ENCODE measurements at regions not wholly inside any gene's neighbourhood (a gene's known extent, or its start where the extent isn't known, plus 50 kb on each side); places are given as distances from the start of the nearest gene placed in this dataset.

GRCh38 chr4:92035666-92036065, 268.1 kb upstream of the GRID2 start:
- DNase-seq (ENCODE audit: low spot score) (no peak), ATAC-seq (peak; percentile 44)
- ChIA-PET POLR2A (no interaction called here), CTCF (interaction anchor here (1.0 kb wide), 1 partner anchor 22 kb away, joined by 3 read pairs; no protein-coding TSS in a partner anchor)
- Mint-ChIP-seq H3K9me3 (peaks cover 31% of the 10 kb centered on the region), H3K27ac (peak overlapping the region; percentile 68; the same call in 1 of the 2 replicates), H3K36me3 (peaks cover 27% of the 10 kb centered on the region), H3K4me1 (peaks cover 24% of the 10 kb centered on the region), H3K27me3 (ENCODE audit: low read depth) (no peaks in the 10 kb centered on the region; the same call in 1 of the 2 replicates), H3K4me3 (no peak overlapping the region)
- TF ChIP-seq, protein P1, sequence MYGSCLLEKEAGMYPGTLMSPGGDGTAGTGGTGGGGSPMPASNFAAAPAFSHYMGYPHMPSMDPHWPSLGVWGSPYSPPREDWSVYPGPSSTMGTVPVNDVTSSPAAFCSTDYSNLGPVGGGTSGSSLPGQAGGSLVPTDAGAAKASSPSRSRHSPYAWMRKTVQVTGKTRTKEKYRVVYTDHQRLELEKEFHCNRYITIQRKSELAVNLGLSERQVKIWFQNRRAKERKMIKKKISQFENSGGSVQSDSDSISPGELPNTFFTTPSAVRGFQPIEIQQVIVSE (CRISPR knock-in tag; IDR thresholded peaks at IDR 0.05; ENCODE audit: borderline replicate concordance), result no peak
- TF ChIP-seq USF1 (CRISPR knock-in tag; IDR thresholded peaks at IDR 0.05) (no peak), KAT7 (CRISPR knock-in tag; IDR thresholded peaks at IDR 0.05; ENCODE audit: borderline replicate concordance) (no peak), ZNF138 (CRISPR knock-in tag; conservative IDR thresholded peaks at IDR 0.05) (no peak), USF2 (CRISPR knock-in tag; IDR thresholded peaks at IDR 0.05) (no peak), CREB1 (CRISPR knock-in tag; IDR thresholded peaks at IDR 0.05) (no peak), ZNF416 (CRISPR knock-in tag; IDR thresholded peaks at IDR 0.05) (no peak), TCF7 (CRISPR knock-in tag; IDR thresholded peaks at IDR 0.05; ENCODE audit: low read depth) (no peak), ATF1 (CRISPR knock-in tag; IDR thresholded peaks at IDR 0.05) (no peak), ZBTB21 (CRISPR knock-in tag; IDR thresholded peaks at IDR 0.05; ENCODE audit: borderline replicate concordance) (no peak), ZNF423 (CRISPR knock-in tag; IDR thresholded peaks at IDR 0.05) (no peak), HMGXB4 (CRISPR knock-in tag; IDR thresholded peaks at IDR 0.05) (no peak), RORB (CRISPR knock-in tag; IDR thresholded peaks at IDR 0.05) (no peak), NR3C1 (CRISPR knock-in tag; conservative IDR thresholded peaks at IDR 0.05; ENCODE audit: low read depth) (no peak), E2F5 (CRISPR knock-in tag; IDR thresholded peaks at IDR 0.05) (no peak), NFATC4 (CRISPR knock-in tag; IDR thresholded peaks at IDR 0.05) (no peak)

GRCh38 chr4:92045718-92046117, 258.0 kb upstream of the GRID2 start:
- no peaks in the 10 kb centered on the region for H3K36me3 Mint-ChIP-seq
- H3K4me3 Mint-ChIP-seq, result no peak overlapping the region
- 0 out of 2 replicates have a peak, but pooled peaks cover 3% of the 10 kb centered on the region for H3K9me3 Mint-ChIP-seq
- no peaks in the 10 kb centered on the region; the same call in 1 of the 2 replicates for H3K27me3 Mint-ChIP-seq (ENCODE audit: low read depth)
- POLR2A ChIA-PET, result no interaction called here
- H3K27ac Mint-ChIP-seq, result no peak overlapping the region
- TF ChIP-seq, protein P2, sequence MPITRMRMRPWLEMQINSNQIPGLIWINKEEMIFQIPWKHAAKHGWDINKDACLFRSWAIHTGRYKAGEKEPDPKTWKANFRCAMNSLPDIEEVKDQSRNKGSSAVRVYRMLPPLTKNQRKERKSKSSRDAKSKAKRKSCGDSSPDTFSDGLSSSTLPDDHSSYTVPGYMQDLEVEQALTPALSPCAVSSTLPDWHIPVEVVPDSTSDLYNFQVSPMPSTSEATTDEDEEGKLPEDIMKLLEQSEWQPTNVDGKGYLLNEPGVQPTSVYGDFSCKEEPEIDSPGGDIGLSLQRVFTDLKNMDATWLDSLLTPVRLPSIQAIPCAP (CRISPR knock-in tag; IDR thresholded peaks at IDR 0.05), result no peak
- TF ChIP-seq OVOL2 (CRISPR knock-in tag; IDR thresholded peaks at IDR 0.05; ENCODE audit: borderline replicate concordance) (no peak), NFATC4 (CRISPR knock-in tag; IDR thresholded peaks at IDR 0.05) (no peak), TEAD1 (CRISPR knock-in tag; IDR thresholded peaks at IDR 0.05) (no peak), ESRRA (CRISPR knock-in tag; IDR thresholded peaks at IDR 0.05; ENCODE audit: borderline replicate concordance) (no peak), SMAD3 (CRISPR knock-in tag; IDR thresholded peaks at IDR 0.05; ENCODE audit: borderline replicate concordance) (no peak), KAT7 (CRISPR knock-in tag; IDR thresholded peaks at IDR 0.05; ENCODE audit: borderline replicate concordance) (no peak), ZNF396 (CRISPR knock-in tag; IDR thresholded peaks at IDR 0.05; ENCODE audit: borderline replicate concordance) (no peak)
- TF ChIP-seq, protein P3, sequence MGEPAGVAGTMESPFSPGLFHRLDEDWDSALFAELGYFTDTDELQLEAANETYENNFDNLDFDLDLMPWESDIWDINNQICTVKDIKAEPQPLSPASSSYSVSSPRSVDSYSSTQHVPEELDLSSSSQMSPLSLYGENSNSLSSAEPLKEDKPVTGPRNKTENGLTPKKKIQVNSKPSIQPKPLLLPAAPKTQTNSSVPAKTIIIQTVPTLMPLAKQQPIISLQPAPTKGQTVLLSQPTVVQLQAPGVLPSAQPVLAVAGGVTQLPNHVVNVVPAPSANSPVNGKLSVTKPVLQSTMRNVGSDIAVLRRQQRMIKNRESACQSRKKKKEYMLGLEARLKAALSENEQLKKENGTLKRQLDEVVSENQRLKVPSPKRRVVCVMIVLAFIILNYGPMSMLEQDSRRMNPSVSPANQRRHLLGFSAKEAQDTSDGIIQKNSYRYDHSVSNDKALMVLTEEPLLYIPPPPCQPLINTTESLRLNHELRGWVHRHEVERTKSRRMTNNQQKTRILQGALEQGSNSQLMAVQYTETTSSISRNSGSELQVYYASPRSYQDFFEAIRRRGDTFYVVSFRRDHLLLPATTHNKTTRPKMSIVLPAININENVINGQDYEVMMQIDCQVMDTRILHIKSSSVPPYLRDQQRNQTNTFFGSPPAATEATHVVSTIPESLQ (CRISPR knock-in tag; IDR thresholded peaks at IDR 0.05), result no peak
- H3K4me1 Mint-ChIP-seq, result no peaks in the 10 kb centered on the region
- ATAC-seq (no peak), DNase-seq (ENCODE audit: low spot score) (no peak)
- CTCF ChIA-PET, result no interaction called here
